HG03108 (cell line): ENCODE measurements at regions not wholly inside any gene's neighbourhood (a gene's known extent, or its start where the extent isn't known, plus 50 kb on each side); places are given as distances from the start of the nearest gene placed in this dataset.
"Not testable (repeated sequence)": the region's sequence is repeated elsewhere in the genome, so short reads cannot be mapped to it uniquely, and the experiment has no call there.

Experiments used
- ATAC-seq: cut with Tn5 transposase; IDR thresholded peaks from one replicate; pipeline ENCODE4 v1.9.1; 2021; ENCODE audit warnings: moderate library complexity; ENCODE audit not compliant: unreplicated experiment

DNA sequence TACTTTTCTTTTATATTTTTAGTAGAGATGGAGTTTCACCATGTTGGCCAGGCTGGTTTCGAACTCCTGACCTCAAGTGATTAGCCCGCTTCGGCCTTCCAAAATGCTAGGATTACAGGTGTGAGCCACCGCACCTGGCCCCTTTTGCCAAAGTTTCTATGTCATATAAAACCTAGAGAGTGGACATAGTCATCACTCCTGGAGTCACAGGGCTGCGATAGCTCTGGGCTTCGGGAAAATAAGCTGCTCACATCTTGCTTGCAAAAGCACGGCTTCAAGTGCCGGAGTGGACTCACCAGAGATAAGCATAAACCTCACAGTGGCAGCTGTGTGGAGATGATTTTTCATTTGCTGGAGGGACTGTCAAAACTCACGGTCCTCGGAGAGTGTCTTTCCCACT, 171.2 kb downstream of the TEX29 start:
- no peak for ATAC-seq

DNA sequence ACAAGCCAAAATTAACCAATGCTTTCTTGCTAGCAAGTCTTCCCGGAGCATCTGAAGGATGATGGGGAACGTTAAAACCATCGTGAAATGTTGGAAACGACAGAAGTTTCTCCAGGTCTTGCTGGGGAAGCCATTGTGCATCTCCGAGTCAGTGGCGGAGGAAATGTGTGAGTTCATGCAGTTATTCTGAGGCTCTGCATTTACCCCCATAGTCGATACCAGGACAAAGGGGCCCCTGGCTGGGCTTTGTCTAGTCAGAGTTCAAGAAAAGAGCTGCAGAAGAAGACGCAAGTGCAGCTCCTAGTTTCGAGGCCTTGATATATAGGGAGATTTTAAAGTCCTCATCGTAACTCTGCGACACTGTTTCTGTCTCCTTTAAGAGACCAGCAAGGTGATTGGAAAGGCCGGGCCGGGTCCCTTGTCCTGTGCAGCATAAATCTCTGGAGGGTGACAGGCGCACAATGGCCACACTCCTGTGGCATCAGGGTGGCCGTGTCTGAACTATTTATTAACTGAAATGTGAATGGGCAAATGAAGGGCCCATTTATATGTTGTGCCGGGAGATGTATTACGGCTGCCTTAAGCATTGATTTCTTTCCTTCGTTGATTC, 172.0 kb downstream of the TEX29 start:
- ATAC-seq = no peak

DNA sequence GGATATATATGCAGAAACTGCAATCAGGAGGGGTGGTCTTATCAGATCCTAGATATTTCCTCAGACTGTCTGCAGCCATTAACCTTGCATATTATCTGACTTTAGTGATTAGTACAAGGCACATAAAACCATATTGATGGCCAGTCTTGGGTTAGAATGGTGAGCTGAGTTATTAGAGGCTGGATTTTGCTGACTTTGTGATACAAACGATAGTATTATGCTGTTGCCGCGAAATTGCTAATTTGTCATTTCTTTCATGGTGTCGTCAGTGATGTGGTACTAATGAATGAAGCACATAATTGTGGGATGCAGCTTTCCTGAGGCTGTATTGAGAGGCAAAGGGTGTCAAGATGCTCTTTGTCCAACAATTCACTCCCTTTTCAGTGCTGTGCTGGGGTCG, 172.5 kb downstream of the TEX29 start:
- no peak for ATAC-seq

DNA sequence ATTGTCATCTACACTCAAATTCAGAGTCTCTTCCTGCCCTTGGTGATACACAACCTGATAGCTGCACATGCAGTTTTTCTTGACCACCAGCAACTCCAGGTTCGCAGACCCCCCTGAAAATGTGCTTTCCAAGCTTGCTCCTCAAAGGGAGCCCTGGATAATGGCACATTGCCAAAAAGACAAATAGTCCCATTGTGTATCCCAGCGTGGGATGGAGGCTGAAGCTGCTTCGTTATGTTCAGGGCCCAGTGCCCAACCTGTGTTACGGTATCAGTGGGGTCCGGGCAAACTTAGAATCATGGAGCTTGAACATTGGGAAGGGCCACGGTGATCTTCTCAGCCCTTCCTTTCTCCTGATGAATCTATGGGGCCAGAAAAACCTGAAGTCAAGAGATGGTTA, 173.0 kb downstream of the TEX29 start:
- ATAC-seq = no peak

DNA sequence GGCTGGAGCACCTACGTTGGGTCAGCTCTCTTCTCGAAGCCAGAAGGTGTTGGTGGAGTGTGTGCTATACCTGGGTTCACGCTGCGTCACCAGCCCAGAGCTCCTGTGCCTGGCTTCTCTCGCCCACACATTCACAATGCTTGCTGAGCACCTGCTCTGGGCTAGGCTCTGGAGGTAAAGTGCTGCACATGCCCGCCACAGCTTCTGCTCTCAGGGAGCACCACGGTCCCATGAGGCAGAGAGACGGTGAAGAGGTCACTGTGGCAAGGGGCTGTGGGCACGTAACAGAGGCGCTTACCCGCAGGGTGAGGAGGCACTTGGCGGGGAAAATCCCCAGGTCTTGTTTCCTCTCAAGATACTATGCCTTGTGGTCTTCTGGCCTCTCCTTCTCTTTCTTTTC, 174.2 kb downstream of the TEX29 start:
- ATAC-seq = no peak

DNA sequence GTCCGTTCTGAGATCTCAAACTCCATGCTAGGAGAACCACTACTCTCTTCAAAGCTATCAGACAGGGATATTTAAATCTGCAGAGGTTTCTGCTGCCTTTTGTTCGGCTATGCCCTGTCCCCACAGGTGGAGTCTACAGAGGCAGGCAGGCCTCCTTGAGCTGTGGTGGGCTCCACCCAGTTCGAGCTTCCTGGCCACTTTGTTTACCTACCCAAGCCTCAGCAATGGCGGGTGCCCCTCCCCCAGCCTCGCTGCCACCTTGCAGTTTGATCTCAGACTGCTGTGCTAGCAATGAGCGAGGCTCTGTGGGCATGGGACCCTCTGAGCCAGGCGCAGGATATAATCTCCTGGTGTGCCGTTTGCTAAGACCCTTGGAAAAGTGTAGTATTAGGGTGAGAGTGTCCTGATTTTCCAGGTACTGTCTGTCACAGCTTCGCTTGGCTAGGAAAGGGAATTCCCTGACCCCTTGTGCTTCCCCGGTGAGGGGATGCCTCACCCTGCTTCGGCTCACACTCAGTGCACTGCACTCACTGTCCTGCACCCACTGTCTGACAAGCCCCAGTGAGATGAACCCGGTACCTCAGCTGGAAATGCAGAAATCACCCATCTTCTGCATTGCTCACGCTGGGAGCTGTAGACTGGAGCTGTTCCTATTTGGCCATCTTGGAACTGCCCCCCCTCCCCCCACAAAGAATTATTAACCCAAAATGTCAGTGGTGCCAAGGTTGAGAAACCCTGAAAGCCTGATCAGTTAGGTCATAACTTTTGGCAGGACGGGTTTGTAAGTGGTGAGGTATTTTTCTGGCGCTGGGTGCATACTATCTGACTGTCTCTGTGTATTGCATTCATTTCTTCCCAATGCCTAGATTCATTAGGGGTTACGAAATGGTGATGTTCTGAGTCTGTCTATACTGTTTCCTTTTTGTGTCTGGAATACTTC, 181.4 kb downstream of the TEX29 start:
- ATAC-seq = not testable (repeated sequence)

DNA sequence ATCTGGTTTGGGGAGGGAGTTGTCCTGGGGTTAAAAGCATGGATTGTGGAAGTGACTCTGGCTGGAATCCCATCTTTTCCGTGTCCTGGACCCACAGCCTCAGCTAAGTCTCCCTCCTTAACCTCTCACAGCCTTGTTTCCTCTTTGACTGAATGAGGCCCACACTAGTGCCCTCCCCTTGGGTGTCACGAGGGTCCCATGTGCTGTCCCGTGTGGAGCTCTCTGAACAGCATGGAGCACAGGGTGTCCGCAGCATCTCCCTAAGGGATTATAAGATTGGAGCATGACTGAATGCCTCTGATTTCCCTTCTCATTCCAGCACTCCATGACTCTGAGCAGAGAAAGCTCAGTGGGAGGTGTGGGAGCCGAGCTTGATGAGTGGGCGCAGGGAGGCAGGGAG, 182.5 kb downstream of the TEX29 start:
- no peak for ATAC-seq

DNA sequence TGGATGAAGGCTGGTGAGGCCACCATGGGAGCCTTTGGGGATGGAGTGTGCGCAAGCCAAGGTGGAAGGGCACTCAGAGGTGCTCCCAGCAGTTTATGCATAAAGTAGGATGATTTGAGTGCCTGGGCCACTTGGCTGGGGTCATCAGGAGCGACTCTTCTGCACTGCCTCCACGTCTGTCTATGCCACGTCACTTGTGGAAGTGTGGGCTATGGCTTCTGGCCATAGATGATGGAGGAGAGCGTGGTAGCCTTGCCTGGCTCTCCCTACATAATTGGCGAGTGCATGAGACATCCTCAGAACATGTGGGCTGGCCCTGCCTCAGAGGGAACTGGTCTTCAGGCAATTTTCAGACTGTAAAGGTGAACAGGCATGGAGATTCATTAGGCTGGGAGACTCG, 182.9 kb downstream of the TEX29 start:
- ATAC-seq = no peak

DNA sequence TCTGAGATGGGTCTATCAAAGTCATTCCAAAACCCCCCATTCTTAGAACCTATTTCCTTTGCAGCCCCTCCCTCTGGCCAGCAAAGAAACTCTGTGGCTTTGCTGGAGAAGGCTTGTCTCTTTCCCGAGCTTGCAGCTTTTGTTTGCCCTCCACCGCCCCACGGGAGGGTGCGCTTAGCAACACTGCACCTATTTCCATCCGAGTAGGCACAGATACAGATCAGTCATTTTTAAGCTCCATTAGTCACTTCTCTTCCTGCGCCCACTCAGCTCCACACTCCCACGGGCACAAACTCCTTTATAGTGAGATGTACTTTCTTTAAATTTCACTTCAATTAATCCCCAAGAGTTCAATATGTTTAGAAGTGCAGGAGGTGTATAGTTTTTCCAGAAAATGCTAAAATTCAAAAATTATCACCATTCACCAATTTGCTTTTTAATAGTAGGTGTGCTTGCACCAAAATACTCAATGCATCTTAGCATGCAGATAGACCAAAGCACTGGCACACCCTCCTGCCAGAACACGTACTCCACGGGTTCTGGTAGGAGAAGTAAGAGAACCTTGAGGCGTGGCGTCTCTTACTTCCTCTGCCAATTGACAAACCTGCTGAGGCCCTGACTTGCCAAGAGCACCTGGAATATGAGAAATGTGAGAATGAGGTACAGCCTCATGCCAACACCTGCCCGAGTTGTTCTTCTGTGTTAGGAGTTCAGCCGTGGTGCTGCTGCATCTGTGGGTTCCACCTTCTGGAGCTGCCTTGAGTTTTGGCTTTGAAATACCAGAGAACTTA, 183.7 kb downstream of the TEX29 start:
- no peak for ATAC-seq

DNA sequence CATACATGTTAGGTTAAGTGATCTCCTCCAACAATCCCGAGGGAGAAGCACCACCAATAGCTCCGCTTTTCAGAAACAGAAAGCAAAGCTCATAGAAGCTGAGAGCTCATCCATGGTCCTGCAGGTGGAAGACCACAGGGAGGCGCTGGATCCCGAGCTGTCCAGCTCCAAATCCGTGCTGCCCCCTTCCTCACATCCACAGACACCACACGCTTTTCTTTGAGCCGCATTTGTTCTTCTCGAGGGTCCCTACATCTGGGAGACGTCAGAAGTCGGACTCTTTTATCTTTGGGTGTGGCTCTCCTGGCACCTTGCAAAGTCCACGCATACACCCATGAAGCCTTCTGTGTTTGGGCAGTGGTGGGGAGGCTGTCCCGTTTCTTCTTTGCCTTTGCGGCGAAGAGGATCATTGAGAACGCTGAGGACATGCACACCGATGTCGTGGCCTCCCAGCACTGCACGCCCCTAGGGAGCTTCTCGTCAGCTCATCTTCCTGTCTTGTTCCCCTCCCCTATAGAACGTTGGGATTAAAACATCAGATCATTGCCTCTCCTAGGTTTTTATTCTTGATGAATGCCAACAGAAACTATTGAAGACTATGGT, 184.8 kb downstream of the TEX29 start:
- ATAC-seq = no peak

DNA sequence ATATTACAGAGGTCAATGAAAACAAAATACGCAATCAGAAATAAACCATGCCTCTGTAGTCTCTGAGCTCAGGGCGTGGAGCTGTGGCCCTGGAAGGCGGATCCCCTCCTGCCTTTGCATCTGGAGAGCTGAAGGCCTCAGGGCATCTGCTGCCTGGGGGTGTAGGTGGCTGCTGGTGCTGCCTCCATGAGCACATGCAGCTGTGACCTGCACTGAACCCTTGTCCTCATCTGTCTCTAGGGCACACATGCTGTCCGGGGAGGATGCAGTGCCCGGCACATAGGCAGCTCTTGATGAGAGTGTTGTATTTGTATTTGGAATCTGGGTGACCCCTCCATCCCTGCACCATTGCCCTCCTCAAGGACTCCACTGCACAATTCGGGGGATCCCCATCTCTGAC, 185.7 kb downstream of the TEX29 start:
- ATAC-seq = no peak

DNA sequence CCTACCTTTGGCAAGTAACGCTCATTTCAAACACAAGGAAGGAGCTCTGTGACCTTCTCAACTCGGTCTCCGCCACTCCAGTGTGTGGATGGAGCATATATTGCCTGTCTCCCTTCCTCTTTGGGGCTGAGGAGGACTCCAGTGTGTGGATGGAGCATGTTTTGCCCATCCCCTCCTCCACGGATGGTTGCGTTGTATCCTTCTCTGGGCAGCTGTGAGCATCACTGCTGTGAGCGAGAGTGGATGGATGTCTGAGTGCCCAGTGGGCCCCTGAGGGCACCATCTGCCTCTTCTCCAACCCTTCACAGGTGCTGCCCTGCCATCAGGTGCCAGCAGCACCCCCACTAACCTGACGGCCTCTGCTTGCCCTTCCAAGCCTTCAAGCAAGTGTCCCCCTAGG, 186.2 kb downstream of the TEX29 start:
- ATAC-seq = no peak

DNA sequence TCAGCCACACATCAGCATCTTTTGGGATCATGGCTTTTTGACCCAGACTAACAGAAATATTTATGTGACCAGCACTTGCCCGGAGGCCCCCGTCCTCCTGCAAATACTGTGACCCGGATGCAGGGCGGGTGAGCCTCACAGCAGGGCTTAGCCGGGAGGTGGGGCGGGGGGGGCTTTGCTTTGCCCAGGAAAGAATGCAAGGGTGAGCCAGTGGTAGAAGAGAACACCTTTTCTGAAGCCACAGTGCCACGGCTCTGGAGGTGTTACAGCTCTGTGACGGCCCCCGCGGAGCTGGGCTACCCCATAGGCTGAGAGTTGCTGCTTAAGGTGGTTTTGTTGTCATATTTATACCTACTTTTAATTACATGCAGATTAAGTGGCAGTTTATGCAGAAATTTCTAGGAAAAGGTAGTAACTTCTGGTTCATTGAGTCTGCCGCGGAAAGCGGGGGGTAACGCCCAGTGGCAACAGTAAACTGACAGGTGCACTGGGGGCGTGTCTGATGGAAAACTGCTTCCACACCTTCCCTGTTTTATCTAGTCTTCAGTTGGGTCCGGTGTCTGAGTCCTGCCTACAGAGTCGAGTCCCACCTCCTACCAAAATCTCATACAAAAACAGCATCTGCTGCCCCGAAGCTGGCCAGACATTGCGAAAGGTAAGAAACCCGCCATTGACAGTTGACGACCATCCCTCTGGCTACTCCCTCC, 187.9 kb downstream of the TEX29 start:
- ATAC-seq = no peak

DNA sequence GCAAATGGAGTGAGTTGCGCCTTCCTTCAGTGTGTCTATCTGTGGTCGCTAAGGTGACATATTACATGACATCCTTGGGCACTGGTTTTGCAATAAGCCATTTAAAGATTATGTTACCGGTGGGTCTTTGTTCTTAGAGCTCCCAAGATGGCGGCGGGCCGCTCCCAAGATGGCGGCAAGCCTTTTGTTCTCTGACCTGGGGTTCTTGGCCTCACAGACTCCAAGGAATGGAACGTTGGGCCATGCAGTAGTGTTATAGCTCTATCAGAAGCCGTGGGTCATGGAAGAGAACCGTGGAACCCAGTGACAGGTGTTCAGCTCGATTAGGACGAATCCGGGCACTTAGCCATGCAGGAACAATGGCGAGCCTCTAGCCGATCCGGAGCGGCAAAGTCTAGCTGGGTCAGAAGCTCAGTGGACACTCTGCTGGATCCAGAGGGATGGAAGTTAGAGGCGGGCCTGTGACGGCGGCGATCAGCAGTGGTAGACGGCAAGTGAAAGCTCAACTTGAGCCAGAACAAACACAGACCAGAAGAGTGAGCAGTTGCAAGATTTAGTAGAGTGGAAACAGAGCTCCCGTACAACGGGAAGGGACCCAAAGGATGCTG, 188.6 kb downstream of the TEX29 start:
- no peak for ATAC-seq

DNA sequence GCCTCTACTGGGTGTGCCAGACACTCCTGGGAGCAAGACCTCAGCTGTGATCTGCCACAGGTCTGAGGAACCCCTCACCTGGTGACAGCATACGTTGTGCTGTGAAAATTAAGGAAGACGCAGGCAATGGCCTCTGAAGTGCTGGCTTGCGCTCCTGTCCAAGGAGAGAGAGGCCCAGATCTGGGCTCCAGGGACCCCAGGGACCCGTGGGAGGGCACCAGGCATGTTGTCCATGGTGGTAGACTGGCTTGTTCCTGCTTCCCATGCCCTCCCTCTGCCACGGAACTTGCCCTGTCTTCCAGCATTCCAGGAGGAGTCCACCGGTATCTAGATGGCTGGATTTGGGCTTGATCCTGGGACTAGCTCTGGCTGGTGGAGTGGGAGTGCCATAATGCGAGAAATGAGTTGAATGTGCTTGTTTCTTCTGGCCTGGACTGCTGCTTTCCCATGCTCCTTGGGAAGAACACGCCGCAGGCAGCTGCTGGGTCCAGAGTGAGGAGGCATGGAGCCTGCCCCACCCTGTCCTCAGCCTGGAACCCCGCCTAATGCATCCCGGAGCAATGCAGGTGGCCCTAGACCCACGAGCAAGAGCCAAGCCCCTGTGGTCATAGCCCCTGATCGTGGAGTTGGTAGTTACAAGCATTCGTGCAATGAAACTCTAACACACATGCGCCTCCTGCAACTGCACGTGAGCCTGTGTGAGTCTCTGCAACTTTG, 190.2 kb downstream of the TEX29 start:
- ATAC-seq = no peak

DNA sequence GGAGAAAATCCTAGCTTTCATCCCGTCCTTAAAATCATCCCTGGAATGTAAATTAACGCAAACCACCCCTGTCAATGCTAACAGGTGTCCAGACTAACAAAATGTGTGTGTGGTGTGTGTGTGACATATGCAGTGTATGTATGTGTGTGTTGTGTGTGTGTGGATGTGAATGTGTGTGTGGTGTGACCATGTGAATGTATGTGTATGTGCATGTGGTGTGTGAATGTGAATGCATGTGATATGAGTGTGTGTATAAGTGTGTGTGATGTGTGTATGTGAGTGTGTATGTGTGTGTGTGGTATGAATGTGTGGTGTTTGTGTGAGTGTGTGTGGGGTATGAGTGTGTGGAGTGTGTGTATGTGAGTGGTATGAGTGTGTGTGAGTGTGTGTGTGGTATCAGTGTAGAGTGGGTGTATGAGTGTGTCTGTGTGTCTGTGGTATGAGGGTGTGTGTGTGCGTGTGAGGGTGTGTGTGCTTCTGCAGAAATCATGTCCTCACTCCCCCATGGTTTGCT, 190.8 kb downstream of the TEX29 start:
- no peak for ATAC-seq

DNA sequence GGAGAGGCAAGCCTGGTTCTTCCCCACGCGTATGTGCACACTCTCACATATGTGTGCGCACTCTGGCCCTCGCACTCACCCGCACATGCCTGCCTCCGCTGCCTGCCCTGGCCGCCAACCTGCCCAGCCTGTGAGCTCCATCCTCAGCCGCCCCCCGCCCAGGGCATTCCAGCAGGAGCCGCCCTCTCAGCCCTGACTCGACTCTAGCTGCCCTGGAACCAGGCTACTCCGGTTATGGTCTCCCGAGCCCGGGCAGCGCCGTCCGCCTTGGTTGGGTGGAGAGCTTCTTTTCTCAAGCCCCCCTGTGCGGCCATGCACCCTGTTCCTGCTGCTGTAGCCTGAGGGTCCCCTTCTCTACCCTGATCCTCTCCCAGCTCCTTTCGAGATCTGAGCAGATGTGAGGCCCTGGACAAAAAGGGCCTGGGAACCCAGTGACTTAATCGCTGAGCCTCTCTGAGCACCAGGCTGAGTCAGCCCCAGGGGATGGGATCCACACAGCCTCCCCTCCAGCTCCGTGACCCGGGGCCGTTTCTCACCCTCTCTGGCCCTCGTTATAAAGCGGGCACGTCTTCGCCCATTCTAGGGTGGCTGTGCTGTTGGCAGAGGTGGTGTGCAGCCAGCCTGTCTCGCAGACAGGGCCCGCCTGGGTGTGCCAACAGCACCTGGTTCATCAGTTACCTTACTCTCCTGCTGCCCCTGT, 191.5 kb downstream of the TEX29 start:
- ATAC-seq = no peak

DNA sequence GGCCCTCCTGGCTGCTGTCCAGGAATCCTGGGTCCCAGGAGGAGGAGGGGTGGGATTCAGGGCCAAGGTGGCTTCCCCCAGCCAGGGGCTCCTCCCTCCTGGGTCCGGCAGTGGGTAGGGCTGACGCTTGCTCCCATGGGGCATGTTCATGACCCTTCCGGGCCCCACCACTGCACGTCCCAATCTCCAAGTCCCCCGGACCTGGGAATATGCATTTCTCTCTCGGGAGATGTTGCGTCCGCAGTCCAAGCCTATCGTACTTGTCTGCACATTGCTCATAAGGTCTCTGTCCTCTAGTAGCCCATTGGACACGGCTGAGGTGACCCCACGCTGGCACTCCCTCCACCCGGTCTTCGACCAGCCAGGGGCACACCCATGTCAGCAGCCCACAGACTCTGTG, 192.3 kb downstream of the TEX29 start:
- no peak for ATAC-seq
